HG03558 (cell line): ENCODE measurements at regions not wholly inside any gene's neighbourhood (a gene's known extent, or its start where the extent isn't known, plus 50 kb on each side); places are given as distances from the start of the nearest gene placed in this dataset.
"Not testable (repeated sequence)": the region's sequence is repeated elsewhere in the genome, so short reads cannot be mapped to it uniquely, and the experiment has no call there.

Experiments used
- ATAC-seq: cut with Tn5 transposase; IDR thresholded peaks from one replicate; pipeline ENCODE4 v1.9.1; 2021; ENCODE audit warnings: moderate number of reproducible peaks; ENCODE audit not compliant: unreplicated experiment; ENCODE audit errors: extremely low read depth

DNA sequence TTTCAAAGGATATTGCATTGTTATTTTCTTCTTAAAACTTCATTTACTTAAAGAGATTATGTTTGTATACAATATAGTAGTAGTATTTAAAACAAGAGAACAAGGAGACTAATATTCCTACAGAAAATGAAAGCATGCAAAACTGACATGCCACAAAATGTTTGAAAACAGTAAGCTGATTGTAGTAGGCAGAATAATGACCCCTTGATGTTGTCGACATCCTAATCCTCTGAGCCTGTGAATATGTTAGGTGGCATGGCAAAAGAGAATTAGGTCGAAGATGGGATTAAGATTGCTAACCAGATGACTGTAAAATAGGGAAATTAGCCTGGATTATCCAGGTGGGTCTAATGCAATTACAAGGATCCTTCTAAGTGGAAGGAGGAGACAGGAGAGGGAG lies 522.2 kb upstream of the NR3C2 start:
- ATAC-seq: no peak

DNA sequence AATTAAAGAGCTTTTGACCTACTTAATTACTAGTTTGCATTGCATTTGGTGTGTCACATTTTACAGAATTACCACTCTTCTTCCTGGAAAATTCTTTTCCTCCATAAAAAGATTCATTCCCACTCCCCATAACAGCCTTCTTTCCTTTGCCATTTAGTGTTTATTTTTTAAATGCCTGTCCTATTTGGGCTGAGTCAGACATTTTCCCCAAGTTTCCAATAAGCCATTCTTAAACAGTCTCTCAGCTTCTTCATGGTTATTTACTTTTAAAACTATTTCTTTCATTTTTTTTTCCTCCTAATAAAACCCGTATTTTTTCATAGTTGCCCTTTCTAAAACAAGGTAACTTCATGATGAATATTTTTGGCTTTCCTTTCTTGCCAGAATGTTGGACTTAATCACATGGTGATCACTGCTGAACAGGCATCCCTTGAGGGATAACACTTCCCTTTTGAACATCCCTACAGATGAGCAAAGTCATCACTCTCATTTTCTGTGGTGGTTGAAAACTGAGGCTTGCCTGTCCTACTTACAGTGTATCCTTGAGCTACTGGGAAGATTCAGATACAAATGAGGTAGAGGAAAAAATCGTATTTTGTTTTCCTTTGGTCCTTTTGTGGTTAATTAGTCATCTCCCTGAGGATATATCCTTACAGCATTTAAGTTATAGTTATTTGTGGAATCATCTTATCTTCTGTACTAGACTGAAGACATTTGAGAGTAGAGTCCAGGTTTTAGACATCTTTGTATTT lies 520.5 kb upstream of the NR3C2 start:
- ATAC-seq: no peak

DNA sequence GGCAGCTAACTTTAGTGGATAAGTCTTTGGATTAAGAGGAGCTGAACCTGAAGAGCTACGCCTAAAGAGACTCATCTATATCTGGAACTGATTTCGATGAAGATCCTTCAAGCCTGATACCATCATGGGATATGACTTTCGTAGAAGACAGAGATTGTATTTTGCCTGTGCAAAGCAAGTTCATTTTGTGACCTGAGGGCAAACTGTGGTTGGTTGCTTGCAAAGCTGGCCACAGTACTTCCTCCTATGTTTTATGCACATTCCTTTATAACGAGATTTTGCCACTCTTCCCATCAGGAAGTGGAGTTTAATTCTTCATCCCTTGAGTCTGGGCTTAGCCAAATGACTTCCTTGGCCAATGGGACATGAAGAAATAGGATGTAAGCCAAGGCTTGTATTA lies 519.3 kb upstream of the NR3C2 start:
- no peak for ATAC-seq

DNA sequence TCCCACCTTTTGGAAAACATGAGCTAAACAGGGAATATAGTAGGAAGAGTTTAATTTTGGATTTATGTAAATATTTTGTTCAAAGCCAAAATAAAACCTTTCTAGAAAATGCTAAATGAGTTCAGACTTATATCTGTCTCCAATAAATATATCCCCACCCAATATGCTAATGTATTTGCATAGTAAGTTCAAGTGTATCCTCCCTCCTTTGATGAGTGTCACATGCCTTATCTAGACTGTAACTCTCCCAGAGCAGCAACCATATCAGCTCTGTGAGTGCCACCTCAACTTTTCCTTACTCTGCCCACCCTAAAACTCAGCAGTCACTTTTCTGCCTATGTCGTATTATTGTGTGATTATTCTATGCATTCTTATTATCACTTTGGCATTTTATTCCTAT lies 516.1 kb upstream of the NR3C2 start:
- ATAC-seq: no peak

DNA sequence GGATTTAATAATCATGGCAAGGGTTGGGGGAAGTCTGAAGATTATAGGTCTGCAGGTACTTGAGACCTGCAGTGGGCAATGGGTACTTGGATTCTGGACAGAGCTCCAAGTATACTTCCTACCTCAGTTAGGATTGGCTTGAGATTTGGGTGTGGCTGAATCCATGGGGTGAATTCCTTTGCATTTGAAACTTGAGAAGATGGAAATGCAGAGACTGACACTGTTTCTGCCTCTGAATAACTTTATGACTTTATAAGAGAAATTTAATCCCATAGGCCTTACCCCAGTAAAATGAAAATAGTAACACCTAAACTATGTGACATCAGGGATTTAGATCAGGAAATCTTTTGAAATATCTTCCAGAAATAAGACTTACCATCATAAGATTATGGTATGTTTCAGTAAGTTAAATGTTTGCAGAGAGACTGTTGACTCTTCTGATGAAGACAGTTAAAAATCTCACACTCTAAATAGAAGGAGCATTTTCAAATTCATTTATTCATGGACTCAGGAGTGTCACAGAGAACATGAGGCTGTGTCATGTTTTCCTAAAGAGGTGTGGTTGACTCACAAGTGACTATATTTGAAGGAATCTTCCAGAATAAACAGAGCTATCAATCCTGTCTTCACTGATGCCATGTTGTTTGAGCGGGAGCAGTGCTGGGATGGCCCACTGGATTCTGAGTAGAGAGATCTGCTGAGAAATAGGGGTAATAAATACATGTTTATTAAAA lies 513.5 kb upstream of the NR3C2 start:
- ATAC-seq: no peak

DNA sequence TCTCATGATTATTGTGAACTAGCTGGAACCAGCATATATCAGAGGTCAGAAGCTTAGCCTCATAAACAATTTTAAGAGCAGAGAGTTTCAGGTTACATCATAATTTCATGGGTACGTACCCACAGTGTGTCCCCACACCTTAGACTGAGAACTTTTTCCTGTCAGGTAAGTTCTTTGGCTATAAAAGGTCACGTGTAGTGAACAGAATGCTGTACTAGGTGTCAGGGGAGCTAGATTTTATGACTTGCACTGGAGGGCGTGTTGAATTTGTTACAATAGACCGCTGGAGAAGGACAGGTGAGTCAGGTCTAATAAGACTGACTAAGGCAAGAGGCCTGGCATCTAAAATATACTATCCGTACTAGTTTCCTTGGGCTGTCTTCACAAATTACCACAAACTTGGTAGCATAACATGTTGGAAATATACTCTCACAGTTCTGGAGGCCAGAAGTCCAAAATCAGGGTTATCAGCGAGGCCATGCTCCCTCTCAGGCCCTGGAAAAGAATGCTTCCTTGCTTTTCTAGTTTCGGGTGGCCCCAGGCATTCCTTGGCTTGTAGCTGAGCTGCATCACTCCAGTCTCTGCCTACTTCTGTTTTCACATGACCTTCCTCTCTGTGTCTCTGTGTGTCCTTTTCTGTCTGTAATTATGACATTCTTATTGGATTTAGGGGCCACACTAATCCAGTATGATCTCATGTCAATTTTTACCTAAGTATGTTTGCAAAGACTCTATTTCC lies 512.0 kb upstream of the NR3C2 start:
- no peak for ATAC-seq

DNA sequence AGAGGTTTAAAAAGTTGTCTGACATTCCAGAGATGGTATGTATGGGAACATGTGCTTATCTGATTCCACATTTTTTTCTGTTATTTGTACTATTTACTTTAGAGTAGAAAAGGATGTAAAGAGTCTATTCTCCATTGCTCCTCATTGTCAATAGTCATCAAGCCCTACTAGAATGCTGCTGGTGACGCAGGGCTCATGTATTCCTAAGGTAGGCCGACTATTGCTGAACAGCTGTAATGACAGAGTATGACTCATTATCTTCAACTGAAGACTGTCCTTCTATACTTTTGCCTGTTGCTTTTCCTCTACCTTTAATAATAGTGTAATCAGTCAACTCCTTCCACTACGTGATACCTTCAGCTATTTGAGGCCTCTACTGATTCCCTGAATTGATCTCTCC lies 509.1 kb upstream of the NR3C2 start:
- ATAC-seq: no peak

DNA sequence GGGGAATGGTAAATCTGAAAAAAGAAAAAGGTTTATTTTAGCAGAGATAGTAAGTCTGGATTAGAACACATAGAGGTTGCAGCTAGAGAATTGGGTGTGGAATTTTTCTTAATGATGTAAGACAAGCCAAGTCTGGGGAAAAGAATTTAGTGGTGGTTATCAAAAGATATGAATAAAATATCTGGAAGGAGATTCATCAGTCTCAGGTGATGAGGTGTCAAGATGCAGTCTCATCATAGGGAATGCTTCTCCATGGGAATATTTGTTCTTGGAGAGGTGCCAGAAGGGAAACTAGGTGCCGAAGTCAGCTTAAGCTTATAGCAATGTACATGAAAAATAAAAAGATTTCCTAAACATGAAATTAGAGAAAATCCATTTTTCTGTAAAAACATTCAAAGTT lies 504.1 kb upstream of the NR3C2 start:
- no peak for ATAC-seq

DNA sequence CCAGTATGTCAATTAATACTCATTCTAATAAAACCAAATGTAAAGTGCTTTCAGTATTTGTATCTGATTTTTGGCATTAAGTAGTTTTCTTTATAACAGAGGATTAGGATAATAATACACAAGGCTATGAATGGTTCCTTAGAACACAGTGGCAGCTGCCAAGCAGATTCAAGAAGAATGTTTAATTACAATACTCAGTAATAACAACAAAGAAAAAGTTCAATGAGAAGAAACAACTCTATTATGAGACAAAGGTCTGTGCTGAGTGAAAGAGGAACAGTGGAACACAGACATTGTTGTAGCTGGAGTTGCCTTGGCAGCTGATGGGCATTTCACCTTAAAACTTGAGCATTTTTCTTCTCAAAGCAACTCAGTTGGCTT lies 502.6 kb upstream of the NR3C2 start:
- ATAC-seq: no peak

DNA sequence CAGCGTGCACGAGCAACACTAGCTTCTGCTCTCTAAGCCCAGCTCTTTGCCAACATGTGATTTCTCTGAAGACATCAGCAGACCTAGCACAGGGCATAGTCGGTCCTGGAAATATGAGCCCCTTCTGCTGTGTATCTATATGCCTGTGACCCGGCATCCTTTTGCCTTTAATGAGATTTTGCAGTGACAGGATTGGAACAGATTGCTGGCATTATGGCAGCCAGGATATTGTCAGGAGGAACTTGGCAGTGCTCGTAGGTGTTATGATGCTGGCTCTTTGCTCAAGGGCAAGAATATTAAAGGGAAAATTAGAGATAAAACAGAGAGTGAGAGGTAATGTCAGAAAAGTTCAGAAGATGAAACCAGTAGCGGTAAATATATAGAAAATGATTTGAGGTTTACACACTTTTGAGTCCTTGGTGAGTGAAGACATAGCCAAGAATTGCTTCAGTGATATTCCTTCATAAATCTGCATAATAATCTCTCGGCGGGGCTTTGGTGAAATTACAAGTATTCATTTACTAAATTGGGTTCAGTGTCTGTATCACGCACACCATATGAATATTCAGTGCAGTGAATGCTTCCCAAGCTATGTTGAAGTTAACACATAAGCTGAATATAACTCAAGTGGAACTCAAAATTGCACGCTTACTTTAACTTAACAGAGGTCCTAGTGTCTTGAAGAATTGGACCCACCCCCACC lies 502.1 kb upstream of the NR3C2 start:
- ATAC-seq: no peak

DNA sequence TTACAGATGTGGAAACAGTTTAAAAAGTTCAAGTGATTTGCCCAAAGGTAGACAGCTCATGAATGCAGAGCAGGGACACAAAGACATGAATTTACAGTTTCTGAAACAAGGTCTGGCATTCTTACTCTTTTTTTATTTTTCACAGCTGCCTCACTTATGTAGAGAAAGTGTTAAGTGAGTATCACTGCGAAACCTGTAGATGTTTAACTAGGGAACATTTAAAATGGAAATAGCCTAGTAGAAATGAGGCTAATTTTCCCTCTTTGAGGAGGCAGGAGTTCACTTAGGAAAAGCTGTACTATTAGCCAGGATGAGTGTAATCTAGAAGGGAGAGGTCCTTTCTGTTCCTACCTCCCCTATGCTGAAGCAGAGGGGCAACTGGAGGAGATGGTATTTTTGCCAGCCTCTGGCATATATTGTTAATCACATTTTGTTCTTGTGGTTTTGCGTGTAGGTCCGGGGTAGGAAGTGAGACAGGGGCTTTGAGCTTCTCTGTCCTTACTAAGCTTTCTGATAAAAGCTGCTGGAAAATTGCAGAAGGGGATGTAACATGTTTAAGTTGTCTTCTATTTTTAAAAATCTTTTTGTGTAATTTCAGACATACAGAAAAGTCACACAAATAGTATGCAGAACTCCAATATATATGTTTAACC lies 492.8 kb upstream of the NR3C2 start:
- no peak for ATAC-seq

DNA sequence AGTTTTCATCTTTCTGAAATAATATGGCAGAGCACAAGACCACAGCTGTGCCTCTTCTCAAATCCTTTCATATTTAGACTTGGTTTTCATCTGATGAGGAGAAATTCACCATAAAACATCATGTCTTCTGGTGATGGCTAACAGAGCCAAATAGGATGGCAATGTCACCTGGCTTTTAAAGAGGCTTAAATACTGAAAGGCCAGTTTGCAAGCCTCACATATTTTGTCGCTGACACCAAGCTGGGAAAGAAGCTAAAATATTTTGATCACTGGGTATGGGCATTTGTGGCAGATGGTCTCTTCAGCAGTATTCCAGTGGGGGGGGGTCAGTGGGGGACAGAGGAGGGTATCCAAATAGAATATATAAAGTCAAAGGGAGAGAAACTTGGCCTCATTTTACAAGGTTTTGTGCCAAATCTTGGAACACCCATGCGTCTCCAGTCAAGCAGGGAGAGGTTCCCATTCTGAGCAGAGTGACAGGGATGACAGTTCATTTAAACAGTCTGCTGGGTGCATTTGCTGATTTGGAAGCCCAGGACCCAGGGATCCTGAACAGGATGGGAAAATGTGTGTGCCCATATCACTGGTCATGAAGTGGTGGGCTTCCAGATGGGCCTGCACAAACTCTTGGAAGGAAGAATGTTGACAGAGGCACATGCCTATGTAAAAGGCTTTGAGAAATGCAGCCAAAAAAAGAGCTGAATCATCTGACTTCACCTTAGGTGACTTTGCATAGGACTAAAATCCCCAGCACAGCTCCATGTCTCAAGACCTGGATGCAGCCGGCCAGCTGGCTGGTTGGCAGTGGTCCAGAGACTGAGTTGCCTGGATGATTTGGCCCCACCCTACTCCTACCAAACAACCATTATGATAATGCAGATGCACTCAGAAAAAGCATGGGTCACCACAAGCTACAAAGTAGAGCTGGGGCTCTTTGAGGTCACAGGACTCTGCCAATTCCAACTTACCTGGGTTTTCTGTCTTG lies 484.4 kb upstream of the NR3C2 start:
- ATAC-seq: no peak

DNA sequence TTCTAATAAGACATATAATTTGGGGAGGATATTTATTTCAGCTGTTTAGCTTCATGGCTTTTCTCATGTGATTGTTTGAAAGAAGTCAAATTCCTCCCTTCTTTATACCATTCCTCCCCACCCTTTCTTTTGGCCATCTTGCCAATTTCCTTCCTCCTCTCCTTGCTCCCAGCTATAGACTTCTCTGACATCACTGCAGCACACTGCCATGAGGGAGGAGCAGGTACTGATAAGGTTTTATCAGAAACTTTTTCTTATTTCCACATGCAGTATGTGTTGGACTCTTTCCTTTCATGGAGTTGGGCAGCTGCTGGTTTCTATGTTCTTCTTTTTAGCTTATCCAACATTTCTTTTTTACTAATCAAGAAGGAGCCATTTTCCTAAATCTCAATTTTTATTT lies 481.7 kb upstream of the NR3C2 start:
- no peak for ATAC-seq

DNA sequence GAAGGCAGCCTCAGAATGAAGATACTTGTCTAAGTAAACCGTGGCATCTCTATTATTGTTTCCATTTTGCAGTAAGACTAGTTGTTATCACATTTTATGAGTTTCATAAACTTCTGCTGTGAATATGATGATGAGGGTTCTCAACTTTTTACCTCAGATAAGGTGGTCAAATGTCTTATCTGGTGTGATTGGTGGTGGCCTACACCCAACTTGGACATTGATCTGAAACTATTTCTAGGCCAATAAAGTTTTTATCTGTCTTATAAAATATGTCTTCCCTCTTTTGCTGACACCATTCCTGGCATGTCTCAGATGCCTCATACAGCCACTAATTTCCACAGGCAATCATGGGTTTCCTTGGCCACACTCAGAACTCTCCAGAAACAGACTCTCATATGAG lies 480.3 kb upstream of the NR3C2 start:
- ATAC-seq: no peak

DNA sequence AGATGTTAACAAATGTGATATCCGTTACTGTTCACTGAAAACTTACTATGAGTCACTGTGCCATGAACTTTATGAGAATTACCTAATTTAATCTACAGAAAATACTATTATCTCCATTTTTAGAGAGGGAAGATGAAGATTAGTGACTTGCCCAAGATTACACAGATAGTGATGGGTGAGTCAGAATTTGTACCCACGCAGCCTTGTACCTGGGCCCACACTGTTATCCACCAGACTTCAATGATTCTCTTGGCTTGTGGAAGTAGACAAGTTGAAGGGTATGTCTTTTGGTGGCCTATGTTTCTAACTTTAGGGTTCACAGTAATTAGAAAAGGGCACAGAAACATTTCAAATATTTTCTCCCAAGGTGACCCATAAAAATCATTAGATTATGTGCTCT lies 472.5 kb upstream of the NR3C2 start:
- ATAC-seq: no peak

DNA sequence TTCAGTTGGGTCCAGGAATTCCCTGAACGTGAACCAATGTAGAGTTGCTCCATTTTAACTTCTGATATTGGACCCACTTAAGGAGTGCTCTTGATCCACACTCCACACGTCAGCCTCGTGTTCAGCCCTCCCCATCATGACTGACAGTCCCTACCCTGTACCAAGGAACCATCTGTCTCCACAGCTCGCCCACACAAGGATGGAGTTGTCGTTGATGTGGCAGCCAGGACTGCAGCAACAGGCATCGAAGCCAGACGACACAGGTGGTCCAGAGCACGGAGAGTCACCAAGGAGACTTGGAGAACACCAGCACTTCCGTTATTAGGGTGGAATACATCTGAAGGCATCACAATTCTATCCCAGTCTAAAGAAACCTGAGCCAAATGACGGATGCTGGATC lies 472.1 kb upstream of the NR3C2 start:
- ATAC-seq: no peak

DNA sequence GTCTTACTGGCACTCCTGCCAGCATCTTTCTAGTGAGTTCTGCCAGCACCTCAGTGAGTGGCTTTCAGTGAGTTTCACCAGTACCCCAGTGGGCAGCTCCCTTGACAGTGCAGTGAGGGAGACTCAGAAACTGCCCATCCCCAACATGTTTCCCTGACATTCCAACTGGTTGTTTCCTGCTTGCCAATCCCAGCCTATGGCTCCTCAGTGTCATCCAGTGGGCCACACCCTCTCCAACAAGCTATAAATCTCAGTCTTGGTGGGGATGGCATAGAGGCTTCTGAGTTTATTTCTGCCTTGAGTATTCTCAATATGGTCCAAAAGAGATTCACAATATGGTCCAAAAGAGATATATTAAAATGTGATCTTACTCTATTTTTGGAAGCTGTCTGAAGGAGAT lies 461.2 kb upstream of the NR3C2 start:
- ATAC-seq: no peak

DNA sequence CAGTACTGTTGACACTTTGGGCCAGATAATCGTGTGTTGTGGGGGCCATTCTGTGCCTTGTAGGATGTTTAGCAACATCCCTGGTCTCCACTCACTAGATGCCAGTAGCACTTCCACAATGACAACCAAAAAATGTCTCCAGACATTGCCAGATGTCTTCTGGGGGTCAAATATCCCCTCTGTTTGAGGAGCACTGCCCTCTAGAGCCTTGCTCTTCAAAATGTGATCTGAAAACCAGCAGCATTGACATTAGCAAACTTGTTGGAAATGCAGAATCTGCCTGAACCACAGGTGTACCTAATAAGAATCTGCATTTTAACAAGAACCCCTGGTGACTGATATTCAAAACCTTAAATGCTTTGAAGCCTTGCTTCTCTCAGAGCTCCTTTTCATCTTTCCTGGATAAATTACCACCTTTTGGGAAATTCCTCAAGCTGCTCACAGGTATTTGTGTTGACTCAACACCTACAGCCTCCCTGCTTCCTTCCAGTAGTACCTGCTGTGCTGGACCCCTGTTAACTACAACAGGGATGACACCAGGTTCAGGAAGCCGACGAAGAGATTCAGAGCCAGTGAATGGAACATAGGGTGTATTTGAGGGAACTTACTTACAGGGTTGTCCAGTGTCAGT lies 459.0 kb upstream of the NR3C2 start:
- ATAC-seq: no peak

DNA sequence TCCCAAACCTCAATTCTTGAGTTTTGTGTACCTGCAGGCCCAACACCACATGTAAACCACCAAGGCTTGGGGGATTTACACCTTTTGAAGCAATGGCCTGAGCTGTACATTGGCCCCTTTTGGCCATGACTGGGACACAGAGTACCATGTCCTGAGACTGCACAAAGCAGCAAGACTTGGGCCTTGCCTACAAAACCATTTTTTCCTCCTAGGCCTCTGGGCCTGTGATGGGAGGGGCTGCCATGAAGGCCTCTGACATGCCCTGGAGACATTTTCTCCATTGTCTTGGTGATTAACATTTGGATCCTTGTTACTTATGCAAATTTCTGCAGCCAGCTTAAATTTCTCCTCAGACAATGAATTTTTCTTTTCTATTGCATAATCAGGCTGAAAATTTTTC lies 455.9 kb upstream of the NR3C2 start:
- not testable (repeated sequence) for ATAC-seq
